GM18907 (cell line): ENCODE measurements at regions not wholly inside any gene's neighbourhood (a gene's known extent, or its start where the extent isn't known, plus 50 kb on each side); places are given as distances from the start of the nearest gene placed in this dataset.

Experiments
- ATAC-seq: cut with Tn5 transposase; IDR thresholded peaks from one replicate; pipeline ENCODE4 v1.9.1; 2021; ENCODE audit warnings: mild to moderate bottlenecking, moderate library complexity; ENCODE audit not compliant: unreplicated experiment

- ATAC-seq = no peak
Observed at GRCh38 chr20:22910287-22910852, 124.7 kb upstream of the SSTR4 start.

- no peak for ATAC-seq
Observed at GRCh38 chr20:22914291-22914690, 120.8 kb upstream of the SSTR4 start.

- ATAC-seq = no peak
Observed at GRCh38 chr20:22915512-22915911, 119.6 kb upstream of the SSTR4 start.

- ATAC-seq = no peak
Observed at GRCh38 chr20:22916021-22916842, 118.9 kb upstream of the SSTR4 start.

GRCh38 chr20:22918286-22918983 lies 116.7 kb upstream of the SSTR4 start:
- no peak for ATAC-seq

- no peak for ATAC-seq
Observed at GRCh38 chr20:22920898-22921297, 114.2 kb upstream of the SSTR4 start.

- ATAC-seq = no peak
Observed at GRCh38 chr20:22921595-22922421, 113.3 kb upstream of the SSTR4 start.

GRCh38 chr20:22922987-22923386 lies 112.1 kb upstream of the SSTR4 start:
- no peak for ATAC-seq

GRCh38 chr20:22924046-22924737 lies 110.9 kb upstream of the SSTR4 start:
- ATAC-seq = no peak

GRCh38 chr20:22924949-22925612 lies 110.0 kb upstream of the SSTR4 start:
- ATAC-seq = no peak

GRCh38 chr20:22925613-22925983 lies 109.5 kb upstream of the SSTR4 start:
- ATAC-seq = no peak

GRCh38 chr20:22927537-22927936 lies 107.6 kb upstream of the SSTR4 start:
- no peak for ATAC-seq

GRCh38 chr20:22928679-22929078 lies 106.4 kb upstream of the SSTR4 start:
- no peak for ATAC-seq

- no peak for ATAC-seq
Observed at GRCh38 chr20:22929661-22930060, 105.5 kb upstream of the SSTR4 start.

- ATAC-seq = no peak
Observed at GRCh38 chr20:22931653-22932608, 103.2 kb upstream of the SSTR4 start.

- no peak for ATAC-seq
Observed at GRCh38 chr20:22939181-22939580, 95.9 kb upstream of the SSTR4 start.

GRCh38 chr20:22940350-22940749 lies 94.8 kb upstream of the SSTR4 start:
- no peak for ATAC-seq

- no peak for ATAC-seq
Observed at GRCh38 chr20:22941550-22941949, 93.6 kb upstream of the SSTR4 start.

- ATAC-seq = no peak
Observed at GRCh38 chr20:22942742-22943141, 92.4 kb upstream of the SSTR4 start.
